Effector memory CD4-positive, alpha-beta T cell (primary cell): ENCODE measurements at regions not wholly inside any gene's neighbourhood (a gene's known extent, or its start where the extent isn't known, plus 50 kb on each side); places are given as distances from the start of the nearest gene placed in this dataset.

Experiments
- DNase-seq, 3 donors: peaks; one replicate each; pipeline ENCODE4 v3.0.0-alpha.2; 2020
- H3K27ac ChIP-seq: 2 replicates; pipeline ENCODE4 v1.7.0; 2013; ENCODE audit warnings: mild to moderate bottlenecking, low read length, moderate library complexity; ENCODE audit not compliant: insufficient read depth, poor library complexity, severe bottlenecking
- H3K27me3 ChIP-seq: replicated peaks from 2 replicates; pipeline ENCODE4 v1.7.0; 2013; ENCODE audit warnings: mild to moderate bottlenecking, low read length; ENCODE audit not compliant: insufficient read depth, control insufficient read depth, poor library complexity, severe bottlenecking
- H3K36me3 ChIP-seq: 2 replicates; pipeline ENCODE4 v1.7.0; 2013; ENCODE audit warnings: mild to moderate bottlenecking, low read length, moderate library complexity; ENCODE audit not compliant: control insufficient read depth, insufficient read depth
- H3K4me1 ChIP-seq: 2 replicates; pipeline ENCODE4 v1.7.0; 2013; ENCODE audit warnings: low read length, mild to moderate bottlenecking; ENCODE audit not compliant: control insufficient read depth, insufficient read depth, poor library complexity, severe bottlenecking
- H3K4me3 ChIP-seq: 2 replicates; pipeline ENCODE4 v1.7.0; 2013; ENCODE audit warnings: low read length, low read depth, mild to moderate bottlenecking; ENCODE audit not compliant: insufficient read depth, poor library complexity, severe bottlenecking
- H3K9me3 ChIP-seq: 2 replicates; pipeline ENCODE4 v1.7.0; 2013; ENCODE audit warnings: mild to moderate bottlenecking, low read length, moderate library complexity; ENCODE audit not compliant: control insufficient read depth

- Histone ChIP-seq H3K27ac (no peak overlapping the region), H3K4me1 (no peaks in the 10 kb centered on the region), H3K27me3 (no peaks in the 10 kb centered on the region), H3K9me3 (no peaks in the 10 kb centered on the region), H3K4me3 (no peak overlapping the region), H3K36me3 (no peaks in the 10 kb centered on the region)
- DNase-seq = no peak
Observed at GRCh38 chr2:145918951-145919350, 1399.0 kb upstream of the ZEB2 start.

- H3K36me3 ChIP-seq = no peaks in the 10 kb centered on the region
- no peak overlapping the region for H3K27ac ChIP-seq
- H3K4me3 ChIP-seq = no peak overlapping the region
- no peaks in the 10 kb centered on the region for H3K27me3 ChIP-seq
- no peaks in the 10 kb centered on the region for H3K4me1 ChIP-seq
- no peaks in the 10 kb centered on the region for H3K9me3 ChIP-seq
- DNase-seq = no peak
Observed at GRCh38 chr2:145916799-145917198, 1396.9 kb upstream of the ZEB2 start.

- Histone ChIP-seq H3K9me3 (peaks cover 3% of the 10 kb centered on the region), H3K4me1 (no peaks in the 10 kb centered on the region), H3K27me3 (no peaks in the 10 kb centered on the region), H3K27ac (no peak overlapping the region), H3K4me3 (no peak overlapping the region), H3K36me3 (no peaks in the 10 kb centered on the region)
- DNase-seq = no peak
Observed at GRCh38 chr2:145914716-145915115, 1394.8 kb upstream of the ZEB2 start.

GRCh38 chr2:145910416-145910815 lies 1390.5 kb upstream of the ZEB2 start:
- no peaks in the 10 kb centered on the region for H3K27me3 ChIP-seq
- no peak for DNase-seq
- H3K27ac ChIP-seq = no peak overlapping the region
- no peaks in the 10 kb centered on the region for H3K36me3 ChIP-seq
- no peak overlapping the region for H3K4me3 ChIP-seq
- H3K9me3 ChIP-seq = peaks cover 3% of the 10 kb centered on the region
- no peaks in the 10 kb centered on the region for H3K4me1 ChIP-seq

- Histone ChIP-seq H3K9me3 (peaks cover 3% of the 10 kb centered on the region), H3K4me1 (no peaks in the 10 kb centered on the region), H3K27me3 (no peaks in the 10 kb centered on the region), H3K27ac (no peak overlapping the region), H3K4me3 (no peak overlapping the region), H3K36me3 (no peaks in the 10 kb centered on the region)
- no peak for DNase-seq
Observed at GRCh38 chr2:145909766-145910165, 1389.8 kb upstream of the ZEB2 start.

GRCh38 chr2:145909175-145909755 lies 1389.3 kb upstream of the ZEB2 start:
- no peak overlapping the region for H3K27ac ChIP-seq
- peaks cover 3% of the 10 kb centered on the region for H3K9me3 ChIP-seq
- H3K36me3 ChIP-seq = no peaks in the 10 kb centered on the region
- no peaks in the 10 kb centered on the region for H3K4me1 ChIP-seq
- no peak for DNase-seq
- no peaks in the 10 kb centered on the region for H3K27me3 ChIP-seq
- no peak overlapping the region for H3K4me3 ChIP-seq

GRCh38 chr2:145906354-145906753 lies 1386.4 kb upstream of the ZEB2 start:
- peaks cover 3% of the 10 kb centered on the region for H3K9me3 ChIP-seq
- no peaks in the 10 kb centered on the region for H3K27me3 ChIP-seq
- DNase-seq = no peak
- no peaks in the 10 kb centered on the region for H3K36me3 ChIP-seq
- H3K27ac ChIP-seq = no peak overlapping the region
- no peak overlapping the region for H3K4me3 ChIP-seq
- no peaks in the 10 kb centered on the region for H3K4me1 ChIP-seq

- Histone ChIP-seq H3K27ac (no peak overlapping the region), H3K27me3 (no peaks in the 10 kb centered on the region), H3K4me1 (no peaks in the 10 kb centered on the region), H3K36me3 (no peaks in the 10 kb centered on the region), H3K9me3 (peaks cover under 1% of the 10 kb centered on the region), H3K4me3 (no peak overlapping the region)
- no peak for DNase-seq
Observed at GRCh38 chr2:145905371-145905770, 1385.5 kb upstream of the ZEB2 start.

GRCh38 chr2:145897151-145897550 lies 1377.2 kb upstream of the ZEB2 start:
- no peak overlapping the region for H3K4me3 ChIP-seq
- no peak for DNase-seq
- H3K27ac ChIP-seq = no peak overlapping the region
- no peaks in the 10 kb centered on the region for H3K27me3 ChIP-seq
- no peaks in the 10 kb centered on the region for H3K36me3 ChIP-seq
- no peaks in the 10 kb centered on the region for H3K9me3 ChIP-seq
- no peaks in the 10 kb centered on the region for H3K4me1 ChIP-seq

GRCh38 chr2:145887915-145888314 lies 1368.0 kb upstream of the ZEB2 start:
- no peaks in the 10 kb centered on the region for H3K4me1 ChIP-seq
- no peak overlapping the region for H3K27ac ChIP-seq
- H3K27me3 ChIP-seq = no peaks in the 10 kb centered on the region
- no peak for DNase-seq
- H3K4me3 ChIP-seq = no peak overlapping the region
- H3K36me3 ChIP-seq = no peaks in the 10 kb centered on the region
- H3K9me3 ChIP-seq = no peaks in the 10 kb centered on the region
